Osteocyte (in vitro differentiated cells): ENCODE measurements at regions not wholly inside any gene's neighbourhood (a gene's known extent, or its start where the extent isn't known, plus 50 kb on each side); places are given as distances from the start of the nearest gene placed in this dataset.

ENCODE experiments used
- DNase-seq: peaks from one replicate; pipeline ENCODE4 v3.0.0; 2021; ENCODE audit warnings: mixed read lengths; ENCODE audit not compliant: unreplicated experiment; ENCODE audit errors: extremely low spot score
- H3K27ac Mint-ChIP-seq: one replicate; pipeline ENCODE4 v1.8.0; 2021; ENCODE audit warnings: mild to moderate bottlenecking, mixed read lengths; ENCODE audit not compliant: unreplicated experiment
- H3K27me3 Mint-ChIP-seq: one replicate; pipeline ENCODE4 v1.8.0; 2021; ENCODE audit warnings: mixed read lengths; ENCODE audit not compliant: unreplicated experiment
- H3K36me3 Mint-ChIP-seq: one replicate; pipeline ENCODE4 v1.8.0; 2021; ENCODE audit warnings: mixed read lengths; ENCODE audit not compliant: unreplicated experiment
- H3K4me1 Mint-ChIP-seq: one replicate; pipeline ENCODE4 v1.8.0; 2021; ENCODE audit warnings: mixed read lengths; ENCODE audit not compliant: unreplicated experiment
- H3K4me3 Mint-ChIP-seq: one replicate; pipeline ENCODE4 v1.8.0; 2021; ENCODE audit warnings: mild to moderate bottlenecking, moderate library complexity, mixed read lengths; ENCODE audit not compliant: unreplicated experiment
- H3K9me3 Mint-ChIP-seq: one replicate; pipeline ENCODE4 v1.8.0; 2021; ENCODE audit warnings: mixed read lengths; ENCODE audit not compliant: unreplicated experiment
- CTCF ChIP-seq: fragments of 200-600 bp; sonication (generic); IDR thresholded peaks from 2 replicates; pipeline ENCODE4 v1.5.0; 2021; ENCODE audit warnings: antibody characterized with exemption, mild to moderate bottlenecking, moderate library complexity

- Mint-ChIP-seq H3K27me3 (peaks cover 8% of the 10 kb centered on the region), H3K4me1 (no peaks in the 10 kb centered on the region), H3K9me3 (peaks cover 9% of the 10 kb centered on the region), H3K36me3 (peaks cover 3% of the 10 kb centered on the region), H3K27ac (no peak overlapping the region), H3K4me3 (no peak overlapping the region)
- DNase-seq: no peak
- TF ChIP-seq CTCF: no peak
These were observed 71.0 kb downstream of the AQP4 start for GRCh38 chr18:26794230-26795101.

- Mint-ChIP-seq H3K4me3 (no peak overlapping the region), H3K27ac (no peak overlapping the region), H3K9me3 (no peaks in the 10 kb centered on the region), H3K36me3 (no peaks in the 10 kb centered on the region), H3K4me1 (no peaks in the 10 kb centered on the region), H3K27me3 (no peaks in the 10 kb centered on the region)
- no peak for TF ChIP-seq CTCF
- no peak for DNase-seq
These were observed 72.8 kb downstream of the AQP4 start for GRCh38 chr18:26792661-26793060.

- Mint-ChIP-seq H3K36me3 (no peaks in the 10 kb centered on the region), H3K9me3 (no peaks in the 10 kb centered on the region), H3K27ac (no peak overlapping the region), H3K4me1 (no peaks in the 10 kb centered on the region), H3K4me3 (no peak overlapping the region), H3K27me3 (no peaks in the 10 kb centered on the region)
- no peak for TF ChIP-seq CTCF
- no peak for DNase-seq
These were observed 73.8 kb downstream of the AQP4 start for GRCh38 chr18:26791676-26792075.

GRCh38 chr18:26784599-26784998 lies 80.9 kb downstream of the AQP4 start:
- H3K4me1 Mint-ChIP-seq: no peaks in the 10 kb centered on the region
- no peak for TF ChIP-seq CTCF
- no peaks in the 10 kb centered on the region for H3K36me3 Mint-ChIP-seq
- peaks cover 14% of the 10 kb centered on the region for H3K27me3 Mint-ChIP-seq
- H3K27ac Mint-ChIP-seq: no peak overlapping the region
- H3K9me3 Mint-ChIP-seq: no peaks in the 10 kb centered on the region
- DNase-seq: no peak
- H3K4me3 Mint-ChIP-seq: no peak overlapping the region

GRCh38 chr18:26783170-26783569 lies 82.3 kb downstream of the AQP4 start:
- Mint-ChIP-seq H3K36me3 (no peaks in the 10 kb centered on the region), H3K4me1 (no peaks in the 10 kb centered on the region), H3K9me3 (no peaks in the 10 kb centered on the region), H3K27me3 (peaks cover 22% of the 10 kb centered on the region), H3K27ac (no peak overlapping the region), H3K4me3 (no peak overlapping the region)
- DNase-seq: no peak
- no peak for TF ChIP-seq CTCF
